ENCODE measurements at regions not wholly inside any gene's neighbourhood (a gene's known extent, or its start where the extent isn't known, plus 50 kb on each side); places are given as distances from the start of the nearest gene placed in this dataset.

- no peaks in the 10 kb centered on the region for H3K27me3 ChIP-seq (ENCODE audit: insufficient read depth, low read depth)
Observed at GRCh38 chr1:118773656-118774055, 214.5 kb downstream of the TBX15 start.

GRCh38 chr1:118767971-118768370, 220.2 kb downstream of the TBX15 start:
- Histone ChIP-seq H3K27me3 (ENCODE audit: insufficient read depth, low read depth) (no peaks in the 10 kb centered on the region), H3K4me2 (no peak overlapping the region), H4K20me1 (ENCODE audit: insufficient read depth) (no peaks in the 10 kb centered on the region), H2AFZ (ENCODE audit: low read depth) (no peak overlapping the region), H3K36me3 (ENCODE audit: insufficient read depth) (no peaks in the 10 kb centered on the region), H3K4me1 (ENCODE audit: low read depth, poor library complexity, severe bottlenecking) (no peaks in the 10 kb centered on the region), H3K9ac (no peak overlapping the region), H3K4me3 (IDR thresholded peaks at IDR 0.05; ENCODE audit: insufficient read depth, low read depth, low read length) (no peak overlapping the region), H3K27ac (no peak overlapping the region), H3K79me2 (ENCODE audit: insufficient read depth, low read depth) (no peaks in the 10 kb centered on the region)
- TF ChIP-seq CTCF (conservative IDR thresholded peaks at IDR 0.05; ENCODE audit: low read depth, low read length): no peak

More at GRCh38 chr1:118773656-118774055, 214.5 kb downstream of the TBX15 start:
- no peak for TF ChIP-seq CTCF (conservative IDR thresholded peaks at IDR 0.05; ENCODE audit: low read depth, low read length)
- H3K4me3 ChIP-seq (IDR thresholded peaks at IDR 0.05; ENCODE audit: insufficient read depth, low read depth, low read length): no peak overlapping the region
- no peaks in the 10 kb centered on the region for H3K4me1 ChIP-seq (ENCODE audit: low read depth, poor library complexity, severe bottlenecking)
- H3K79me2 ChIP-seq (ENCODE audit: insufficient read depth, low read depth): no peaks in the 10 kb centered on the region
- H3K36me3 ChIP-seq (ENCODE audit: insufficient read depth): no peaks in the 10 kb centered on the region
- H2AFZ ChIP-seq (ENCODE audit: low read depth): no peak overlapping the region
- no peak overlapping the region for H3K9ac ChIP-seq
- H4K20me1 ChIP-seq (ENCODE audit: insufficient read depth): no peaks in the 10 kb centered on the region
- H3K27ac ChIP-seq: no peak overlapping the region
- H3K4me2 ChIP-seq: no peak overlapping the region

GRCh38 chr1:118753976-118754375, 234.2 kb downstream of the TBX15 start:
- Histone ChIP-seq H3K4me1 (ENCODE audit: low read depth, poor library complexity, severe bottlenecking) (no peaks in the 10 kb centered on the region), H2AFZ (ENCODE audit: low read depth) (no peak overlapping the region), H3K9ac (no peak overlapping the region), H4K20me1 (ENCODE audit: insufficient read depth) (no peaks in the 10 kb centered on the region), H3K36me3 (ENCODE audit: insufficient read depth) (no peaks in the 10 kb centered on the region), H3K79me2 (ENCODE audit: insufficient read depth, low read depth) (no peaks in the 10 kb centered on the region), H3K4me3 (IDR thresholded peaks at IDR 0.05; ENCODE audit: insufficient read depth, low read depth, low read length) (no peak overlapping the region), H3K27ac (no peak overlapping the region), H3K27me3 (ENCODE audit: insufficient read depth, low read depth) (no peaks in the 10 kb centered on the region), H3K4me2 (no peak overlapping the region)
- no peak for TF ChIP-seq CTCF (conservative IDR thresholded peaks at IDR 0.05; ENCODE audit: low read depth, low read length)

GRCh38 chr1:118751166-118751565, 237.0 kb downstream of the TBX15 start:
- H3K4me3 ChIP-seq (IDR thresholded peaks at IDR 0.05; ENCODE audit: insufficient read depth, low read depth, low read length): no peak overlapping the region
- no peaks in the 10 kb centered on the region for H4K20me1 ChIP-seq (ENCODE audit: insufficient read depth)
- no peak overlapping the region for H3K4me2 ChIP-seq
- no peak overlapping the region for H3K9ac ChIP-seq
- H3K27me3 ChIP-seq (ENCODE audit: insufficient read depth, low read depth): no peaks in the 10 kb centered on the region
- H3K79me2 ChIP-seq (ENCODE audit: insufficient read depth, low read depth): no peaks in the 10 kb centered on the region
- H2AFZ ChIP-seq (ENCODE audit: low read depth): no peak overlapping the region
- H3K27ac ChIP-seq: no peak overlapping the region
- no peak for TF ChIP-seq CTCF (conservative IDR thresholded peaks at IDR 0.05; ENCODE audit: low read depth, low read length)
- H3K36me3 ChIP-seq (ENCODE audit: insufficient read depth): no peaks in the 10 kb centered on the region
- H3K4me1 ChIP-seq (ENCODE audit: low read depth, poor library complexity, severe bottlenecking): no peaks in the 10 kb centered on the region
